LoVo (cell line): ENCODE measurements at regions not wholly inside any gene's neighbourhood (a gene's known extent, or its start where the extent isn't known, plus 50 kb on each side); places are given as distances from the start of the nearest gene placed in this dataset.

Experiments used
- DNase-seq: peaks from one replicate; pipeline ENCODE4 v3.0.0-alpha.2; 2016; ENCODE audit warnings: low spot score

DNA sequence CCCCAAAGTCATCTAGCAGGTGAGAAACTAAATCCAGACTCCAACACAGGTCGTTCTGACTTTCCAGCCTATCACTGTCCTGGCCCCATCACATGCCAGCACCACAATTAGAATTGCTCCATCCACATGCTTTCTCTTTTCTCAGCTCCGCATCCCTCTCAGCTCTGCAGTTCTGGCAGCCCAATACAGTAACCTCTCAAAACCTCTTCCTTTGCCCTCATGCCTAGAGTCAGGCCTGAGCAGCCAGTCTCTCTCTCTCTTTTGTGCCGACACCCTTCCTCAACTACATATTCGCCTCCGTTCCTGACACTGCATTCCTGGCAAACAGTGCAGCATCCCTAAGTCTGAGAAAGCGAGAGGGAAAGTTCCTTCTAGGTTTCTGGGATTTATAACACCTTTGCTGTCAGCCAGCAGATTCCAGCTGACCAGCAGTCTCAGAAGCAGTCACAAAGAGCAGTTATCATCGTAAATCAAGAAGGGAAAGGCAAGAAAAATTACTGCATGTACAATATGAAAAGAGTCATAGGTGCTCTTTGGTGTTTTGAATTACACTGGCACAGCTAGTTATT, 258.0 kb downstream of the FAT3 start:
- DNase-seq, result no peak

DNA sequence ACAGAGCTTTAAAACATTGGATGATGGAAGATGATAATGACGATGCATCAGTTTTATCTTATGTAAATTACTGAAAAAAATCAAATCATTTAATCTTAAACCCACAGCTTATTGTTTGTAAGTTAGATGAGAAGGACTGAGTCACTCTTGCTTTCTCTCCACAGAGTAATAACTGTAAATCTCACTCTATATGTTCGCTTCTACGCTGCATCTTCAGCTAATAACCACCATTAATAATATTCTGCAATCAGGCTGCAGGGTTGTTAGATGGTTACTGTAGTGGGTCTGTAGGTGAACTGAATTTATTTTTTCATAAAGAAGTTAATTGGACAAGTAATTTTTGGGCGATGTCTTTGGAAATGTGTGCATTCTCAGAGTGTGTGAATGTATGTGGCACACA, 260.0 kb downstream of the FAT3 start:
- no peak for DNase-seq

DNA sequence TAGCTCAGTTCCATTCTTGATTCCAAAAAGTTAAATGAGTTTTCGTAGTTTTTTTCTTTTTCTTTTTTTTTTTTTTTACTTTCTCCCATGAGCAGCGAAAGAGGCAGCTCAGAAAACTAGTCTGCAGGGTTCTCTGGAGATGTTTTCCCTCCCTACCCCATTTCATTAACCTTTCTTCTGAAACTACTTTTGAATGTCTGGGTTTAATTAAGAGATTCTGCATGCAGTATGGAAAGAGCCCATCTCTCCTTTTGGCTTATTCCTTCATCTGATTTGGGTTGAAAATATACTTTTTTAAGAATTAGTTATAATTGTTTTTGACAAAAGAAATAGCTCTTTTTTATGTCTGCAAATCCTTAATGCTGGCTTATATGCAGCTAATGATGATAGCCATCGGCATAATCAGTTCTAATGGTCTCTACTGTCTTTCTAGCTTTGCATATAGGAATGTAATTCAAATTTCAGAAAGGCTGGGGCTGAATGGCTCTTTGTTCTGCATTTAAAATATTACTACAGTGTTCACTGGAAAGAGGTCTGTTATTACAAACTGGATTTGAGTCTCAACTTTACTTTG, 265.3 kb downstream of the FAT3 start:
- no peak for DNase-seq

DNA sequence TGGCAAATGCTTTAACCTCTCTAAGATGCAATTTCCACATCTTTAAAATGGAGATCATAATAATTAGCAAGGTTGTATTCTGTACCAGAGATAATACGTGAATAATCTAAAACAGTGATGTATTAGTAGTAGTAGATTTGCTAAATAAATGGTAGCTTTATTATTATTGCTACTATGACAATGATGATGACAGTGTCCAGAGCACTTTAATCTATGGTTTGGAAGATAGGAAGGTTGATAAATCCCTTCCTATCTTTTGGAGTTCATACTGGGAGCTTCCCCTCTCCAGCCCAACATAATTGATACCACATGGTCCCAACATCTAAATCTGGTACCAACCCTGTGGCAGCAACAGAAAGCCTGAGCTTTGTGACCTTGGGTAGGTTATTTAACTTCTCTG, 267.8 kb downstream of the FAT3 start:
- no peak for DNase-seq

DNA sequence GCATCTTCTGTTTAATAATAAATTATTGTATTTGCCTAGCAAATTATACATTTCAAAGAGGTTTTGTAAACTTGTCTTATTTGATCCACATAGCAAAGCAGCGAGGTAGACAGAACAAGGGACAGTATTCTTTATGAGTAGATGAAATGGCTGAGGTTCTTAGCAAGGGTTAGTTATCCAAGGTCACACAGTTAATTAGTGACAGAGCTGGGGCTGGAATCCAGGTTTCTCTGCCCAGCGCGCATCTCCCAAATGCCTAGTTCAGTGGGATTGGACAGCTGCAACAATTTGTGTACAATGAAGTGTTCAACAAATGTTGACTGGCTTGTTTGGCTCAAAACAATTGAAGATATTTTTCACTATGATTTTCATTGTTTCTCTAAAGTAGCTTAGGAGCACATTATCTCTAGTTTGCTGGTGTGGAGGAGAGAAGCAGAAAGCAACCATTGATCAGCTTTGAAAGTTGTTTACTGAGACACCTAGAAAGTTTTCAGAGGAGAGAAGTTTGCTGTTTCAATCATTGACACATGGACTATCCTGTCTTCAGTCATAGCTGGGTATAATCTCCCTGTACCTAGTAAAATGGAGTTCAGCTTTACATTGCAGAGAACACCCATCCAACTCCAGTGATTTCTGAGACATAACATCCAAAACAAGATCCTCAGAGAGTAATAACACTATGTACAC, 270.6 kb downstream of the FAT3 start:
- DNase-seq, result no peak

DNA sequence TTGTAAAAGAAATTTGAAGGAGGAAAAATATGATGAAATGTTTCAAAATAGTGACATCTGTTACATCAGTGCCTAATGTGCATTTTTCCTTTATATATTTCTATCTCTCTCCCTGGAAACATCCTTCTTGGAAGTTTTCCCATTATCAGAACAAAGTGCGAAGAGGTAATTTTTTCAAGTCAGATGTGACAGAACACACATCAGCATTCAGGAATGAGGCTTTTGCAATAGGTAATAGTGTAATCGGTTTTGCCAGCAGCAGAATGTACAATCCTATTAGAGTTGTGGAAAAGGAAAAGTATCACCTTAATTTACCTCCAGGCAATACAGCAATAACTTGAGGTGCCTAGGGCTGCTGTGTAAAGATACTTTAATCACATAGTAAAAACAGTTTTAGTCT, 275.8 kb downstream of the FAT3 start:
- DNase-seq, result no peak

DNA sequence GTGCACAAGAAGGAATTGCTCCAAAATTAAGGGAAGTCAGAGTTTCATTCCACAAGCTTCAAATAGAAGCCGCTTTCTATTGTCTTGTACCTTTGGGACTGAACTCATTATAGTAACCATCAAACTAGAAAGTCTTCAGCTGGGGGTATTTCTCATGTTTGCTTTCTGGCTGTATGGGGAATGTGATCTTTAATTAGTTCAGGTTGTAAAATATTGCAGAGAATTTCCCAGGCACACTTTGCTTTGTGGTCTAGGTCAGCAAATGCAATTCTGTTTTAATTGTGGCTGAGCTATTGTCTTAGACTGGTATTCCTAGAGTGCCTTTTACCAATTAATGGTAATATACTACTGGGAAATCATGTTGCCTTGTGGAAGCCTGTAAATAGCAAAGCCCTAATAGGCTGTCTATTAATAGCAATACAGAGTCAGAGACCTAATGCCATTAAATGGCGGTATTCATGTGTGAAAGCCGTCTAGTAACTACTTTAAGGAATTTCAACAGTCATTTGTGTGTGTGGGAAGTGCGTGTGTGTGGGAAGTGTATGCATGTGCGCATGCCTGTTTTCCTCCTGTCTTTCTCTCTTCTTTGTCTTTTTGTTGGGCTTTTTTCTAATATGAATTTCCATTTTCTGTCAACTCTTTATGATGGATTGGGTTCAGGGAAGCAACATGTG, 276.6 kb downstream of the FAT3 start:
- no peak for DNase-seq

DNA sequence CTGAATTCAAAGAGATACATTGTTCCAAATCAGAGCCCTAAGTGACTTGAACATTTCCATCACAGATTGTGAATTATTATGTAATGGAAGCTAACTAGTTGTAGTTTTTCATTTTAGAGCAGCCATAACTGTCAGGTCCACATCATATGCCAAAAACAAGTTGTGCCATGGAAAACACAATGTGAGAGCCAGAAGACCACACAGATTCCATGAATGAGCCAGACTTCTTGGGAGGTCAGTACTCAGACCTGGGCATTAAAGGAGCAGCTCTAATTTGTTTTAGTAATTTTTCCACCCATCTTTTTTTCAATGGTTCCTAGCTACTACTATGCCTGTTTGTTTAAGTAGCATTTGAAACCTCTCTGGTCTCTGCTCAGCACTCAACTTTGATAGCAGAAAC, 279.4 kb downstream of the FAT3 start:
- DNase-seq, result no peak

DNA sequence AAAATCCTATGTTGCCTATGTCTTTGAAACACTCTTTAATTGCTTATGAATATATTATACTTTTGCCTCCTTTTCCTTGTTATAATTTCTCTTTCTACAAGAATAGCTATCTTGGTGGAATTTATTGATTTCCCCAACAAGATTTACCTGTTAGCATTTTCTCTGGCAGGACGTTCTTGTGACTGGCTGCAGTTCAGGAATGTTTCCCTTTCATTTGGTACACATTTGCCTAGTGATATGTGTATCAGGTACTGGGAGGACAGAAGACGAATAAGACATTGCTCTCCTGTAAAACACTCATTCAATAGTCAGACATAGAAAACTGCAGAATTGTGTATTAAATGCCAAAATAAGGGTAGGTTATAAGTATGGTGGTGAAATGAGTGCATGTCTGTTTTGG, 279.9 kb downstream of the FAT3 start:
- DNase-seq, result no peak

DNA sequence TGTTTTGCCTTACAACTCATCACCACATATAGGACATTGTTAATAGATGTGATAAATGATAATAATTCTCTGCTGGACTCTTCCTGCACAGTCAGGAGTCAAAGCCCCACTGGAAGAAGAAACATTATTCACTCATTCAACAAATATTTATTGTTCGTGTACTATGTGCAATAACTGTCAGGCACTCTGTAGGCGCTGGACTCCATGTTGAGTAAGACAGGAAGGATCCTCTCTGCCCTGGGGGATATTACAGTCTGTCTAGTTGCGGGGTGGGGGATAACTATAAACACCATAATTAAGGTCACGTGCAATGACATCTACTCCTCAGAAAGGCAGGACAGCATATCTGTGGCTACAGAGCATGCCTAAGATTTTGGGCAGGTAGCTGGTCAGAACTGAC, 281.1 kb downstream of the FAT3 start:
- no peak for DNase-seq

DNA sequence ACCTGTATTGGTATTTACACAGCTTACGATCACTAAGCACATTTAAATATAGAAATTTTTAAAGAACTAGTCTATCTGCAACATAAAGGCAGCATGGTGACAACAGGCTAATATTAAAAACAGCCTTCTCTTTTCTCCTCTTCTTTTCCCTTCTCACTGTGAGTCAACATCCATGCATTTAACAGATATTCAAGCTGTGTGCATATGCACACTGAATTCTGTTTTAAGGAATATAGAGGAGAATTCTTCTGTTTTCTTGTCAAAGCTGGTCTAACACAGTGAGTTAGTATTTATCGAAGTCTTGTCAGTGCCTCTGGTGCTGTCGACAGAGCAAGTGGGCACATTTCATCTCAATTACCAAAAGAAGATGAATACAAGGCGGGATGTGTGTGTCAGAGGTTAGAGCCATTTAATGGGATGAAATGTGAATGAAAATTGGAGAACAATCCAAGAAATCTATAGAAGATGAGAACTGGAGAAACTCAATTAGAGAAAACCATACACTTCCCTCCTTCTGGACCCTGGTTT, 282.3 kb downstream of the FAT3 start:
- no peak for DNase-seq

DNA sequence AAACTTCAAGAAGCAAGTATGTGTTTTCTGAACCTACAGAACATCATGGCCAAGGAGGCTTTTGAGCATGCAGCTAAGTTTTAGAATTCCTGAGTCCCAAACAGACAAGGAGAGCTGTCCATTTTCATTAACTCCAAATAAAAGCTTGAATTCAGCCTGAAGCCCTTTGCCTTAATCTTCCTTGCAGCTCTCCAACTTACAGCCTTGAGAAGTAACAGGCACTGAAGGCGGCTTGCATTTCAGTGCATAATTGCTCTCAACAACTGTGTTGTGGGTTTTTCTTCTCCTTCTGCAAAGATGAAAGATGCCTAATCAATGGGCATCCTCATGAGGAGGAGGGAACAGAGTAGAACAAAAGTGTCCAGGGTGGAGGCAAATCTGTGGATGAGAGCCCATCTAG, 286.0 kb downstream of the FAT3 start:
- no peak for DNase-seq

DNA sequence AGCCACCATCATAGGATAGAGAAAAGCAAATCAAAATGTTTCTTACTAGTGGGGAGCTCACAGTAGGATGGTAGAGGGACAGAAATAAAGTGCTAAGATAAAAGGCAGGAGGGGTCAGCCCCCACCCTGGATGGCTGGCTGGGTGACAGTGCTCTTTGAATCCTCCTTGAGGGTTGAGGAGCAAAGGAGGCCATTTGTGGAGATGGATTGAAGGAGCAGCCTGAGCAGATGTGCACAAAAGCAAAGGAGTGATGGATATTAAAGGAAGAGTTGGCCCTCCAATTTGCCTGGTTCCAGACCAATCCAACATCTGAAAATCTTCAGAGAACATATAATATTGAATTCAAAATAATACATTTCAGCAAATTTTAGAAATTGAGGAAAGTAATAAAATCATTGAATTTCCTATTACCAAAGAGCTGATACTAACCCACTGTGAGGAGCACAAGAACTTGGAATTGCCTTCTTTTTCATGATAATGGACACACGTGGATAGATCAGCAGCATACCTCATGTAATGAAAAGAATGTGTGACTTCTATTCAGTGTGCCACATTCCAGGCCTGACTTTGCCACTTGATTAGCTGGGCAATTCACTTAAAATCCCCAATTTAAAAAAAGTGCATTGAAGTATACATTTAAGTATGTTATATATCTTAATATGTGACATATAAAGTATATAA, 287.0 kb downstream of the FAT3 start:
- no peak for DNase-seq

DNA sequence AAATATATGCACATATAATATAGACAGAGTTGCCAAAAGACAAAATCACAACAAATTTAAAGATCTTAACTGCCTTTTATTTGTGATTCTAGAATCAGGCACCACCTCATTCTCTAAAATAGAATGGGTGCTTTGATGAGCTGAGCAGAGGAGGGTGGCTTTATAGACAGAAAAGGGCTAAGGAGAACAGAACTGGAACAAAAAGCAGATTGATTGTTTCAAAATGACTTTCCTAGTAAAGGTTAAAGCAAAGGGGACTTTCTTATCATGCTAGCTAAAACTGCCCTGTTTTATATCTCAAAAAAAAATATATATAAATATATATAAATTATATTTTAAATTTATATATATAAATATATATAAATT, 287.6 kb downstream of the FAT3 start:
- DNase-seq, result no peak

DNA sequence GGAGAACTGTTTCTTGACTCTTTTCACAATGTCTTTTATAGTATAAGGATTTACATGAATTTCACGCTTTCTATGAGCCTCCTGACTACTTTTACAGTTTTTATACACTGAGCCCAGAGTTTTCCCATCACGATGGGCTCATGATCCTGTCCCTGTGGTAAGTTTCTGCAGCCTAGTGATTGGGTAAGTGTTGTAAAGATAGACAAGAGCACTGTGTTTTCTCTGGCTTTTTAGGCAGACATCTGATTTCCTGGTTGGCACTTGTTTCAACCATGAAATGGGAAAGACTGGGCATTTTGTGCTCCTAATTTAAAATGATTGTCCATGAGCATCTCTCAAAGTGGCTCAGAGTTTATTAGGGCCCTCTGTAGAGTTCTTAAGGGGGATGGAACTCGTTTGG, 299.0 kb downstream of the FAT3 start:
- no peak for DNase-seq

DNA sequence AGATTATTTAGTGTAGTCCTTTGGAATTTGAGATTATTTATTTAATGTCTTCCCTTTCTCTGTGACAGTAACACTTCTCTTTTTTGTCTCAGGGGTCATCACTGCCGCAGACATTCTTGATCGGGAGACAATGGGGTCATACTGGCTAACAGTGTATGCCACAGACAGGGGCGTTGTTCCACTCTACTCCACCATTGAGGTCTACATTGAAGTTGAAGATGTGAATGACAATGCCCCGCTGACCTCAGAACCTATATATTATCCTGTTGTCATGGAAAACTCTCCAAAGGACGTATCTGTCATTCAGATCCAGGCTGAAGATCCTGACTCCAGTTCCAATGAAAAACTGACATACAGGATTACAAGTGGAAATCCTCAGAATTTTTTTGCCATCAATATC, 299.9 kb downstream of the FAT3 start:
- no peak for DNase-seq

DNA sequence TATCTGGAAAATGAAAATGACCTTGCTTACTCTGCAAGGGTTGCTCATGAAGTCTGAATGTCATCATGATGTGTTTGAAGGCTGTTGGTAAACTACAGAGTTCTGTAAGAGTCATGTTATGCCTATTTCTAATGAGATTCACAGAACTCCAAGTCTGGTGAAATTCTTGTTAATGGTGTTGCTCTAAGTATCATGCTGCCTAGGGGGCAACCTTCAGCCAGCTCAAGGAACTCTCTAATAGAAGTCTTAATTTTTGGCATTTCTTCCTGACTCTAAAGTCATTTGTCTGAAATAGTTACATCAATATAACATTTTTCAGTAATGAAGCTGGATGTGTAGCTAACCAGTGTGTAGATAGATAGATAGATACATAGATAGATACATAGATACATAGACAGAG, 302.8 kb downstream of the FAT3 start:
- DNase-seq, result no peak

DNA sequence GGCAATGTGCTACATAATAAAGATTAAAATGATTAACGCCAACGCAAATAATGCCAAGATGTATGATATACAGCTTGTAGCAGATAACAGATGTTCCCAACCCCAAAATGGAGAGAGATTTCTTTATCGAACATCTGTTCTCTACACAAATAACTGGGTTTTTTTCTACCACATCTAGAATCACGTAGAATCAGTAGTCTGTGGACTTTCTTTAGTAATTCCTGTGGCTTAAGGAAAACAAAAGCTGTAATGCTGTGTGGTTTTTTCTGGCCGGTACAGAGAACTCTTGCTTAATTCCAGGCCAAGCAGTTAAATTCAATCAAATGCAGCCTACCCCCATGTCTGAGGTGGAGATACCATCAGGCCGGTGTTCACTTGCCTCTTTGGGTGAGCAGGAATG, 303.4 kb downstream of the FAT3 start:
- no peak for DNase-seq

DNA sequence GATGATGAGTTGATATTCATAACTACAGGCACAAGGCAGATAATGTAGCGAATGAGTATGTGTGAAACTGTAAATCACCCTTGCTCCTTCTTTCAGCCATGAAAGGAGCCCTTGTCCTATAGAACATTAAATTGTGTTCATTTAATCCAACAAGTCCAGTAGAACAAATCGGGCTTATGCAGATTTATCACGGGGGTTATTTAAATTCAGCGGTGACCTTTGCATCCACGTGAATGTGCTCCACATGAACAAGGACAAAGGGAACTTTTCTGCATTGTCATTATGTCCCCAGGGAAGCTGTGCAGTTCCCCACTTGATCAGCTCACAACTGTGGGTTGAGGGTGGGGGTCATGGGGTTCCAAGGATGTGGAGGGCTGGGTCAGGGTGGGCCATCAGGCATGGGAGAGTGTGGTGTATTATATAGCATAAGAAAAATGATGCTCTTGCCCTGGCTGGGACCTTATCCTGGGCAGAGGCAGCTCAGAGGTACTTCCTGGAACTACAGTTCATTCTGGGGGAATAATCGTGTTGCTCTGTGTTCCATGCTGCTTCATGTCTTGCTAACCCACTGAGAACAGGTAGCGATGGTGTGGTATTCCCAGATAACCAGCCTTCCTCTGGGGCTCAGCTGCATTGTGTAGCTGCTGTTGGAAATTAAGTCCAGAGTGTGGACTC, 306.6 kb downstream of the FAT3 start:
- no peak for DNase-seq

DNA sequence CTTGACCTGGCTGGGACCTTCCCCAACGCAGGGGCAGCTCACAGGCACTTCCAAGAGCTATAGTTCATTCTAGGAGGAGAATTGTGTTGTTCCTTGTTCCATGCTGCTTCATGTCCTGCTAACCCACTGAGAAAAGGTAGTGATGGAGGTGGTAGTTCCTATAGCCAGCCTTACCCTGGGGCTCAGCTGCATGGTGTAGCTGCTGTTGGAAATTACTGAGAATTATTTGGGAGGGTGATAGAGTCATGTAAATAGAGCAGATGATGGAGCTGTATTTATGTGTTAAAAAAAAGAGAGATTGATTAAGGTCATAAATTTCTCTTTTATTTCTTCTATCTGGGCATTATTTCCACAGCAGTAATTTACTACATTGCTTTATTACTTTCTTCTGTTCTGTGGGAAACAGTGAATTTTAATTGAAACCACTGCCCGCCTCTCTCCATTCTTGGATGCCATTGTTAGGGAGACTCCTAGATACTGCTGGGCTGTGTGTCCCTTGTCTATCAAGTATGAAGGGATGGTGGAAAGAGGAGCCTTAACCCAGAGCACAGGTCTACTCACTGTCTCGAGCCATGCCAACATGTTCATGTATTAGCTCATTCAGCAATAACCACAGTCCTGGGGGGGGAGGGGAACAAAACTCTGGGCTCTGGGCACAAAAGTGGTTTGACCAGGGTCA, 309.2 kb downstream of the FAT3 start:
- no peak for DNase-seq

DNA sequence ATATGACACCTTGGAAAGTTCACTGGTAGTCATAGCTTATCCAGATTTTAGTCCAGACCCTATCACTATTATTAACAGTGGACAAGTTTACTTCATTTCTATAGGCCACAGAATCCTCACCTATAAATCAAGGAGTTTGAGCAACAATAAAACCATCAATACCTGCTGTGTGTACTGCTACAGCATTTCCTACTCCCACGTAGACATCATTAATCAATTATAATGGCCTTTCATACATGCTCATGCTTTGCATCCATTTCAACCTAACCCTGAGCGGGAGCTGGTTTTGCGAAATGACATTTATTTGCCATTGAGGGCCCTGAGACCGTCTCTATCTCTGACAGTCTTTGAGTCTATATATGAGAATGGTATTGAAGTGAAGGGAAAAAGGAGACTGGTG, 312.3 kb downstream of the FAT3 start:
- no peak for DNase-seq

DNA sequence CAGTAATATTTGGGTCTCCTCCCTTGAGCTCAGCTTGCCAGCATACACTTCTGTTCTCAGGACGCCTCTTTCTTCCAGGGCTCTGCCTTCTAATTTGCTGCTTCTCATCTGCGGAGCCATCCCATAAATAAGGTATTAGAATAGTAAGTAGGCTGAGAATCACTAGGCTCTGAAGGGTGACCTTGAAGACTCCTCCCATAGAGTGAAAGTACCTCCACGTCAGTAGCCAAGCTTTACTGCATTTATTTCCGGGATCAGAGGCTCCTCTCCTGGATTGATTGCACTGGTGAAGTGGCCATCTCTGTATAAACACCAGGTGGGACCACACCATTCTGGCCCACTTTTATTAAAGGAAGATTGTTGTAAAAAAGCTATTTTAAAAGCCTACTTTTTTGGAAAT, 315.5 kb downstream of the FAT3 start:
- no peak for DNase-seq
